H1 (cell line): ENCODE measurements at regions not wholly inside any gene's neighbourhood (a gene's known extent, or its start where the extent isn't known, plus 50 kb on each side); places are given as distances from the start of the nearest gene placed in this dataset.

Experiments used
- CTCF ChIA-PET: fragments of 300-600 bp; sonication (Branson Sonifier 250); formaldehyde crosslinking; loops from one replicate; lab custom pipeline; 2021; ENCODE audit not compliant: partially characterized antibody; lab: Charles Lee
- POLR2A ChIA-PET: fragments of 300-600 bp; sonication (Branson Sonifier 250); formaldehyde crosslinking; loops from one replicate; lab custom pipeline; 2021; ENCODE audit warnings: inconsistent platforms; ENCODE audit not compliant: partially characterized antibody; lab: Charles Lee
- DNase-seq, 2 experiments: peaks; one replicate each; pipeline versions ENCODE4 v3.0.0 to v3.0.0-alpha.2; 2010 to 2022; ENCODE audit warnings: low spot score in 2 of 2, low read depth in 1 of 2, mixed read lengths in 1 of 2
- FAIRE-seq: peaks from 2 replicates; lab custom pipeline; 2011; peaks lifted over from hg19 to GRCh38; lab: Jason Lieb, UNC
- H2AFZ ChIP-seq: 2 replicates; pipeline ENCODE4 v1.8.1; 2012; ENCODE audit warnings: low read length, inconsistent platforms
- H2AK5ac ChIP-seq: 2 replicates; pipeline ENCODE4 v1.6.1; 2013; ENCODE audit warnings: low read depth, low read length
- H2BK120ac ChIP-seq: replicated peaks from 2 replicates; pipeline ENCODE3; 2013; ENCODE audit warnings: low read depth, low read length, inconsistent platforms
- H2BK12ac ChIP-seq: 2 replicates; pipeline ENCODE4 v1.6.1; 2013; ENCODE audit warnings: low read depth, low read length
- H2BK15ac ChIP-seq: 2 replicates; pipeline ENCODE4 v1.6.1; 2013; ENCODE audit warnings: low read length
- H2BK20ac ChIP-seq: 2 replicates; pipeline ENCODE4 v1.6.1; 2013; ENCODE audit warnings: low read length
- H2BK5ac ChIP-seq: 2 replicates; pipeline ENCODE4 v1.6.1; 2013; ENCODE audit warnings: low read depth, low read length
- H3K14ac ChIP-seq: 2 replicates; pipeline ENCODE4 v1.6.1; 2013; ENCODE audit warnings: inconsistent platforms; ENCODE audit not compliant: insufficient read length
- H3K18ac ChIP-seq: 2 replicates; pipeline ENCODE4 v1.6.1; 2013; ENCODE audit warnings: low read length; ENCODE audit errors: extremely low read depth
- H3K23ac ChIP-seq: 2 replicates; pipeline ENCODE4 v1.6.1; 2013; ENCODE audit warnings: inconsistent platforms; ENCODE audit not compliant: insufficient read length
- H3K23me2 ChIP-seq: 2 replicates; pipeline ENCODE4 v1.6.1; 2013; ENCODE audit warnings: low read depth, low read length
- H3K27ac ChIP-seq: 2 replicates; pipeline ENCODE4 v1.6.1; 2011; ENCODE audit warnings: low read depth, low read length, inconsistent platforms
- H3K27me3 ChIP-seq, 4 experiments: replicated peaks in 1 of 4; 1 replicate in 1 of 4; 2 replicates in 3 of 4; pipeline versions ENCODE4 v1.6.1 to v1.8.1; 2011 to 2013; ENCODE audit warnings: low read length in 3 of 4, mild to moderate bottlenecking in 3 of 4, inconsistent platforms in 2 of 4, mixed read lengths in 2 of 4, moderate library complexity in 1 of 4; ENCODE audit not compliant: control insufficient read depth in 3 of 4, insufficient read depth in 3 of 4; ENCODE audit errors: extremely low read depth in 1 of 4
- H3K36me3 ChIP-seq, 4 experiments: 2 replicates each; pipeline versions ENCODE4 v1.6.1 to v1.8.1; 2011 to 2013; ENCODE audit warnings: mild to moderate bottlenecking in 4 of 4, low read length in 3 of 4, moderate library complexity in 2 of 4, control low read depth in 1 of 4, inconsistent platforms in 1 of 4; ENCODE audit not compliant: insufficient read depth in 4 of 4, control insufficient read depth in 2 of 4
- H3K4ac ChIP-seq: replicated peaks from 2 replicates; pipeline ENCODE3; 2013; ENCODE audit warnings: low read length, low read depth, mixed read lengths, inconsistent platforms; ENCODE audit not compliant: insufficient read length
- H3K4me1 ChIP-seq, 4 experiments: replicated peaks in 1 of 4; 1 replicate in 1 of 4; 2 replicates in 3 of 4; pipeline versions ENCODE4 v1.6.1 to v1.8.1; 2011 to 2013; ENCODE audit warnings: low read length in 3 of 4, inconsistent platforms in 2 of 4, mixed read lengths in 1 of 4; ENCODE audit not compliant: insufficient read depth in 4 of 4, control insufficient read depth in 3 of 4
- H3K4me2 ChIP-seq, 2 experiments: 2 replicates each; pipeline versions ENCODE4 v1.6.1 to v1.8.1; 2011 to 2013; ENCODE audit warnings: low read depth in 2 of 2, low read length in 2 of 2, control low read depth in 1 of 2, inconsistent platforms in 1 of 2, mild to moderate bottlenecking in 1 of 2; ENCODE audit not compliant: insufficient read depth in 1 of 2
- H3K4me3 ChIP-seq, 4 experiments: fragments of 200-600, 300-600 bp in 1 of 4; sonication (generic), shearing (Covaris generic), sonication (Bioruptor Twin) in 1 of 4; 2 replicates each; pipeline versions ENCODE4 v1.5.1 to v1.8.1; 2011 to 2016; ENCODE audit warnings: low read length in 4 of 4, low read depth in 3 of 4, control low read depth in 2 of 4, inconsistent platforms in 2 of 4, mild to moderate bottlenecking in 2 of 4, mixed read lengths in 1 of 4, moderate library complexity in 1 of 4; ENCODE audit not compliant: insufficient read depth in 2 of 4; ENCODE audit errors: extremely low read depth in 1 of 4
- H3K56ac ChIP-seq: replicated peaks from 2 replicates; pipeline ENCODE3; 2013; ENCODE audit warnings: low read depth, mild to moderate bottlenecking, mixed read lengths, low read length, inconsistent platforms; ENCODE audit not compliant: insufficient read length
- H3K79me1 ChIP-seq: 2 replicates; pipeline ENCODE4 v1.6.1; 2013; ENCODE audit warnings: low read depth, low read length, control low read depth
- H3K79me2 ChIP-seq, 2 experiments: 2 replicates each; pipeline versions ENCODE4 v1.6.1 to v1.8.1; 2012 to 2013; ENCODE audit warnings: low read length in 2 of 2, mild to moderate bottlenecking in 2 of 2, inconsistent platforms in 1 of 2; ENCODE audit not compliant: insufficient read depth in 2 of 2, control insufficient read depth in 1 of 2
- H3K9ac ChIP-seq, 4 experiments: replicated peaks in 1 of 4; 1 replicate in 1 of 4; 2 replicates in 3 of 4; pipeline versions ENCODE4 v1.6.1 to v1.8.1; 2011 to 2013; ENCODE audit warnings: low read depth in 3 of 4, low read length in 3 of 4, control low read depth in 2 of 4, mild to moderate bottlenecking in 2 of 4, moderate library complexity in 2 of 4, inconsistent platforms in 1 of 4; ENCODE audit errors: extremely low read depth in 1 of 4
- H3K9me3 ChIP-seq, 2 experiments: 2 replicates each; pipeline versions ENCODE4 v1.6.1 to v1.8.1; 2012 to 2013; ENCODE audit warnings: mild to moderate bottlenecking in 2 of 2, moderate library complexity in 2 of 2, control low read depth in 1 of 2, inconsistent platforms in 1 of 2, low read depth in 1 of 2, low read length in 1 of 2, mixed read lengths in 1 of 2; ENCODE audit not compliant: insufficient read depth in 2 of 2
- H4K20me1 ChIP-seq, 2 experiments: replicated peaks in 1 of 2; 2 replicates each; pipeline versions ENCODE3 to v1.8.1; 2011 to 2013; ENCODE audit warnings: inconsistent platforms in 2 of 2, low read length in 2 of 2, mild to moderate bottlenecking in 1 of 2; ENCODE audit not compliant: insufficient read depth in 2 of 2, control insufficient read depth in 1 of 2
- H4K5ac ChIP-seq: 2 replicates; pipeline ENCODE4 v1.6.1; 2013; ENCODE audit warnings: low read length, low read depth, mixed read lengths, inconsistent platforms; ENCODE audit not compliant: insufficient read length
- H4K8ac ChIP-seq: 2 replicates; pipeline ENCODE4 v1.8.0; 2013; ENCODE audit warnings: mild to moderate bottlenecking, moderate library complexity, low read length, inconsistent platforms; ENCODE audit not compliant: insufficient read depth; ENCODE audit errors: extremely low read depth
- H4K91ac ChIP-seq: replicated peaks from 2 replicates; pipeline ENCODE3; 2013; ENCODE audit warnings: low read length, mixed read lengths, inconsistent platforms; ENCODE audit not compliant: insufficient read length
- KDM4A ChIP-seq: IDR thresholded peaks from one replicate; pipeline ENCODE4 v1.7.1; 2012; ENCODE audit warnings: low read depth, mild to moderate bottlenecking, moderate library complexity, low read length, inconsistent platforms; ENCODE audit not compliant: severe bottlenecking
- NRF1 ChIP-seq: IDR thresholded peaks from 2 replicates; pipeline ENCODE4 v1.6.1; 2011; ENCODE audit warnings: mild to moderate bottlenecking, low read depth, low read length, improper control_type of control experiment
- RAD21 ChIP-seq, 2 experiments: IDR thresholded peaks in 1 of 2; conservative IDR thresholded peaks in 1 of 2; 2 replicates each; pipeline ENCODE4 v1.6.1; 2011; ENCODE audit warnings: low read depth in 2 of 2, low read length in 2 of 2, improper control_type of control experiment in 1 of 2, inconsistent platforms in 1 of 2, mild to moderate bottlenecking in 1 of 2, moderate library complexity in 1 of 2
- RNF2 ChIP-seq: fragments of 200-900, 300-1000 bp; sonication (generic); IDR thresholded peaks from 2 replicates; pipeline ENCODE4 v1.7.1; 2016; ENCODE audit warnings: borderline replicate concordance, low read depth, mild to moderate bottlenecking, antibody characterized with exemption, low read length; ENCODE audit not compliant: poor library complexity, severe bottlenecking; ENCODE audit errors: missing control alignments
- TCF12 ChIP-seq: IDR thresholded peaks from 2 replicates; pipeline ENCODE4 v1.6.1; 2011; ENCODE audit warnings: low read depth, mild to moderate bottlenecking, low read length
- WGBS, 2 experiments: shearing (Covaris generic) in 1 of 2; methylation state at CpG; one replicate each; pipeline versions ENCODE4 v1.1.6 to v1.1.7; 2013 to 2015; ENCODE audit warnings: low lambda C conversion rate in 2 of 2, mixed read lengths in 2 of 2, inconsistent platforms in 1 of 2, low coverage in 1 of 2, missing lambda C conversion rate in 1 of 2; ENCODE audit not compliant: insufficient replicate concordance in 2 of 2, insufficient coverage in 1 of 2, insufficient read length in 1 of 2; ENCODE audit errors: extremely low coverage in 1 of 2, missing lambda C conversion rate in 1 of 2; 5-methylcytosine and 5-hydroxymethylcytosine counted together

DNA sequence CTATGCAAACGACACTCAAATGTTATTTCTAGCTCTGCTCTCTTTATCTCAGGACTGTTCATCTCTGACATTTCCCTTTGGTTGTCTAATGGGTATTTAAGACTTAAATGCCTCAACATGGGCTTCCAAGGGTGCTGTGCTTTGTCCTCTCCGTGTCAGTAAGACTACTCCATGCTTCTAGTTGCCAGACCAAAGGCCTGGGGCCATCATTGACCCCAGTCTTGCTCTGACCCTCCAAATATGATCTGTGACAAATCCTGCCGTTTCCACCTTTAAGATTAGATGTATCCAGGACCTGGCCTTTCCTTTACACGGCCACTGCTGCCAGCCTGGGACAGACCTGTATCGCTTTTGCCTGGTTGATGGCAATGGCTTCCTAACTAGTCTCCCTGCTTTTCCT is 126.3 kb upstream of the DYRK2 start:
- Histone ChIP-seq H3K14ac (no peak overlapping the region), H4K5ac (no peak overlapping the region), H3K9me3 (no peaks in the 10 kb centered on the region), H2BK15ac (no peak overlapping the region), H3K4me1 (peaks cover 11 to 27% (median 18%) of the 10 kb centered on the region in 4 experiments; a peak in 6 of 7 replicates), H3K18ac (no peak overlapping the region), H4K91ac (no peak overlapping the region), H3K4me2 (no peak overlapping the region), H2AK5ac (no peak overlapping the region), H4K8ac (no peak overlapping the region)
- 85% methylated on average over 5 of the region's 5 CpGs; no CpG with 5 or more reads in 1 of the 2 experiments for WGBS, 2 experiments
- POLR2A ChIA-PET: no interaction called here
- CTCF ChIA-PET: no interaction called here
- TF ChIP-seq TCF12 (no peak), NRF1 (no peak), RNF2 (no peak), RAD21 (IDR thresholded peaks at IDR 0.05 in 1 of 2, conservative IDR thresholded peaks at IDR 0.05 in 1 of 2; ENCODE audit: low read depth in 2 of 2, low read length in 2 of 2) (no peak), KDM4A (no peak)
- TF ChIP-seq, all 59 proteins: peak for 0
- no peak overlapping the region for H2BK120ac ChIP-seq
- H2AFZ ChIP-seq: no peak overlapping the region
- FAIRE-seq (no peak), DNase-seq (no peak)
- no peak overlapping the region for H2BK20ac ChIP-seq
- H3K36me3 ChIP-seq: no peaks in the 10 kb centered on the region
- H2BK5ac ChIP-seq: no peak overlapping the region
- H3K27ac ChIP-seq: no peak overlapping the region
- no peaks in the 10 kb centered on the region for H4K20me1 ChIP-seq
- H3K56ac ChIP-seq: no peak overlapping the region
- H3K9ac ChIP-seq: no peak overlapping the region
- no peak overlapping the region for H3K4me3 ChIP-seq
- no peak overlapping the region for H3K23ac ChIP-seq
- no peak overlapping the region for H3K4ac ChIP-seq
- H3K23me2 ChIP-seq: no peaks in the 10 kb centered on the region
- no peaks in the 10 kb centered on the region for H3K27me3 ChIP-seq
- H3K79me1 ChIP-seq: no peaks in the 10 kb centered on the region
- H2BK12ac ChIP-seq: no peak overlapping the region
- H3K79me2 ChIP-seq: no peaks in the 10 kb centered on the region
